Parathyroid adenoma (tissue), 2 donors: ENCODE measurements at regions not wholly inside any gene's neighbourhood (a gene's known extent, or its start where the extent isn't known, plus 50 kb on each side); places are given as distances from the start of the nearest gene placed in this dataset.

Experiments
- H2AFZ ChIP-seq: fragments of 300-600 bp; sonication (generic); one replicate; pipeline ENCODE4 v1.7.0; 2017; ENCODE audit warnings: antibody characterized with exemption, mild to moderate bottlenecking
- H3K27ac ChIP-seq: fragments of 300-600 bp; sonication (generic); one replicate; pipeline ENCODE4 v1.7.0; 2017
- H3K27me3 ChIP-seq: fragments of 300-600 bp; sonication (generic); one replicate; pipeline ENCODE4 v1.7.0; 2017; ENCODE audit warnings: low read length; ENCODE audit not compliant: control insufficient read depth, insufficient read depth
- H3K36me3 ChIP-seq: fragments of 300-600 bp; sonication (generic); one replicate; pipeline ENCODE4 v1.7.0; 2017; ENCODE audit warnings: low read length; ENCODE audit not compliant: control insufficient read depth, insufficient read depth
- H3K4me1 ChIP-seq: fragments of 300-600 bp; sonication (generic); one replicate; pipeline ENCODE4 v1.7.0; 2017; ENCODE audit warnings: control low read depth
- H3K4me2 ChIP-seq: fragments of 300-600 bp; sonication (generic); one replicate; pipeline ENCODE4 v1.7.0; 2017; ENCODE audit warnings: low read length
- H3K4me3 ChIP-seq: fragments of 300-600 bp; sonication (generic); one replicate; pipeline ENCODE4 v1.7.0; 2017; ENCODE audit warnings: low read depth, low read length
- H3K79me2 ChIP-seq: fragments of 300-600 bp; sonication (generic); one replicate; pipeline ENCODE4 v1.7.0; 2017; ENCODE audit warnings: control low read depth
- H3K9ac ChIP-seq: fragments of 300-600 bp; sonication (generic); one replicate; pipeline ENCODE4 v1.7.0; 2017; ENCODE audit warnings: mild to moderate bottlenecking
- H3K9me3 ChIP-seq: fragments of 300-600 bp; sonication (generic); one replicate; pipeline ENCODE4 v1.7.0; 2017; ENCODE audit warnings: low read length; ENCODE audit not compliant: control insufficient read depth
- CTCF ChIP-seq: fragments of 300-600 bp; sonication (generic); IDR thresholded peaks from one replicate; pipeline ENCODE4 v1.7.0; 2017; ENCODE audit warnings: antibody characterized with exemption, mild to moderate bottlenecking
- donor health status: primary hyperparathyroidism.

DNA sequence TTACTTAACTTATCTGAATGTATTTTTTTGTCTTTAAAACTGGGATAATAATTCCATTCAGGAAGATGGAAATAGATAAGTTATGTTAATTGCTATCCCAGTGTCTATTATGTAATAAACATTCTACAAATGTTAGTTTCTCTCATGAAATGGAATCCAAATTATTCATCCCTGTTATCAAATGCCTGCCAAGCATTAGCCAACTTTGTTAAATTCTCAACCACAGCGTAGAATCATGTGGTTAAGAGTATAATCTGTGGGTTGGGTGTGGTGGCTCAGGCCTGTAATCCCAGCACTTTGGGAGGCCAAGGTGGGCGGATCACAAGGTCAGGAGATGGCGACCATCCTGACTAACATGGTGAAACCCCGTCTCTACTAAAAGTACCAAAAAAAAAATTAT is 912.9 kb upstream of the SEMA6A start:
- H3K4me3 ChIP-seq: no peak overlapping the region
- no peaks in the 10 kb centered on the region for H3K36me3 ChIP-seq
- H3K9me3 ChIP-seq: no peaks in the 10 kb centered on the region
- H3K4me1 ChIP-seq: no peaks in the 10 kb centered on the region
- no peaks in the 10 kb centered on the region for H3K27me3 ChIP-seq
- no peak overlapping the region for H3K4me2 ChIP-seq
- H2AFZ ChIP-seq: no peak overlapping the region
- no peak for TF ChIP-seq CTCF
- H3K9ac ChIP-seq: no peak overlapping the region
- no peak overlapping the region for H3K27ac ChIP-seq
- no peaks in the 10 kb centered on the region for H3K79me2 ChIP-seq

- Histone ChIP-seq H3K36me3 (no peaks in the 10 kb centered on the region), H3K4me2 (no peak overlapping the region), H3K9me3 (no peaks in the 10 kb centered on the region), H3K27ac (no peak overlapping the region), H2AFZ (no peak overlapping the region), H3K9ac (no peak overlapping the region), H3K4me1 (no peaks in the 10 kb centered on the region), H3K27me3 (no peaks in the 10 kb centered on the region), H3K79me2 (no peaks in the 10 kb centered on the region), H3K4me3 (no peak overlapping the region)
- TF ChIP-seq CTCF: no peak
These were observed 912.3 kb upstream of the SEMA6A start for GRCh38 chr5:117486879-117487391.

DNA sequence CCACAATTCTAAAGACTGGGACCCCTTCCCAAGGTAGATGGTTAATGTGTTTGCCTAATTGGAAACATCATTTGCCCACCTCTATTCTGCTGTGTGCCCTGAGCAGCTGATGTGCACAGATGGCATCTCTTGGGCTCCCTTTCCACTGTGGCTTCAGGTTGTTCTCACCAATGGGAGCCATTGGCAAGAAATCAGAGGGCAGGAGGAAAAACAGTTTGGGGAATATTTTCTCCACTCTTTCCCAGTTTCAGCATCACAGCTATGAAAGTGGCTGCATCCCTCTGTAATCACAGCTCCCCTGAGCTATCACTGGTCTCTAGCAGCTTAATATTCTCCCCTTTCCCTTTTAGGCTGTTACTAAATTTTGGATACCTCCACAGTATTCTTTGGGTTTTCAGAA is 911.6 kb upstream of the SEMA6A start:
- no peaks in the 10 kb centered on the region for H3K9me3 ChIP-seq
- H2AFZ ChIP-seq: no peak overlapping the region
- H3K4me2 ChIP-seq: no peak overlapping the region
- no peaks in the 10 kb centered on the region for H3K79me2 ChIP-seq
- H3K27me3 ChIP-seq: no peaks in the 10 kb centered on the region
- no peak for TF ChIP-seq CTCF
- no peak overlapping the region for H3K9ac ChIP-seq
- H3K27ac ChIP-seq: no peak overlapping the region
- no peaks in the 10 kb centered on the region for H3K36me3 ChIP-seq
- no peaks in the 10 kb centered on the region for H3K4me1 ChIP-seq
- H3K4me3 ChIP-seq: no peak overlapping the region

GRCh38 chr5:117475919-117476318 is 901.3 kb upstream of the SEMA6A start:
- Histone ChIP-seq H3K27ac (no peak overlapping the region), H3K9me3 (no peaks in the 10 kb centered on the region), H3K9ac (no peak overlapping the region), H2AFZ (no peak overlapping the region), H3K4me3 (no peak overlapping the region), H3K79me2 (no peaks in the 10 kb centered on the region), H3K4me2 (no peak overlapping the region), H3K36me3 (no peaks in the 10 kb centered on the region), H3K27me3 (no peaks in the 10 kb centered on the region), H3K4me1 (no peaks in the 10 kb centered on the region)
- TF ChIP-seq CTCF: no peak

DNA sequence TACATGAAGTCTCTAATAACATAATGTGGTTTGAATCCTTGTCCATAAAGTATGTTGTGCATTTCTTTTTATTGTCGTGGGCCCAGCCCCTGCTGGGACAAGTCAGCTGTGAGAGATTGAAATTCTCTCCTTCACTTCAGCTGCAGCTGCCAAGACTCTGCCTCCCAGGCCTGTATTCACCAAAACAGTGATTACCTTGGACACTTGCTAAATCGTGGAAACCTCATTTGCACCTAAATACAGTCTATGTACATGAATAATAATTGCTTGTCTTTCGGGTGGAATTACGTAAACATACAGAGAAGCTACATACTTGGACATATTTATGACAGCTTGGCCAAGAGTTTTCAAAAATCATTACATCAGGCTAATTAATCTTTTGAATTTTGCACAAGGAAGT is 898.5 kb upstream of the SEMA6A start:
- Histone ChIP-seq H3K36me3 (no peaks in the 10 kb centered on the region), H3K27ac (no peak overlapping the region), H2AFZ (no peak overlapping the region), H3K27me3 (no peaks in the 10 kb centered on the region), H3K9ac (no peak overlapping the region), H3K4me1 (no peaks in the 10 kb centered on the region), H3K79me2 (no peaks in the 10 kb centered on the region), H3K4me2 (no peak overlapping the region), H3K9me3 (no peaks in the 10 kb centered on the region), H3K4me3 (no peak overlapping the region)
- no peak for TF ChIP-seq CTCF
